HepG2 (cell line): ENCODE measurements at regions not wholly inside any gene's neighbourhood (a gene's known extent, or its start where the extent isn't known, plus 50 kb on each side); places are given as distances from the start of the nearest gene placed in this dataset.

Source experiments
- ATAC-seq: fragments of 200-7000 bp; cut with Tn5 transposase; 3 replicates; pipeline ENCODE4 v1.9.1; 2020; ENCODE audit warnings: mild to moderate bottlenecking, moderate library complexity
- BruUV-seq: library from RNA; stranded (reverse); fragments of 400-500 nt; replicated peaks from 2 replicates; lab custom pipeline; 2021; lab: Mats Ljungman, UMichigan
- CTCF ChIA-PET: fragments of 300-600 bp; formaldehyde crosslinking; extraction: SDS; loops from one replicate; lab custom pipeline; 2021; ENCODE audit warnings: low total read pairs, inconsistent platforms, low intra/inter-chr PET ratio; lab: Yijun Ruan, JAX
- POLR2A ChIA-PET: fragments of 350-600 bp; sonication (Branson Sonifier 250); formaldehyde crosslinking; loops from one replicate; lab custom pipeline; 2020; ENCODE audit warnings: antibody characterized with exemption, inconsistent platforms; lab: Yijun Ruan, JAX
- DNase-seq: peaks from one replicate; pipeline ENCODE4 v3.0.0-alpha.2; 2015; ENCODE audit warnings: low spot score
- FAIRE-seq: peaks from 3 replicates; lab custom pipeline; 2011; peaks lifted over from hg19 to GRCh38; lab: Jason Lieb, UNC
- H2AFZ ChIP-seq: one replicate; pipeline ENCODE4 v1.6.1; 2011; ENCODE audit warnings: low read length, inconsistent platforms
- H3K27ac ChIP-seq: fragments of 300-600 bp; 3 replicates; pipeline ENCODE4 v1.8.0; 2011; ENCODE audit warnings: mixed run types, mild to moderate bottlenecking, mixed read lengths, low read length, inconsistent platforms; ENCODE audit not compliant: insufficient read depth; ENCODE audit errors: extremely low read length
- H3K27me3 ChIP-seq, 2 experiments: fragments of 200-600 bp in 1 of 2; 2 replicates in 1 of 2; 3 replicates in 1 of 2; pipeline versions ENCODE4 v1.6.0 to v1.8.0; 2011; ENCODE audit warnings: low read length in 2 of 2, mild to moderate bottlenecking in 2 of 2, moderate library complexity in 2 of 2, inconsistent platforms in 1 of 2; ENCODE audit not compliant: insufficient read depth in 2 of 2, control insufficient read depth in 1 of 2
- H3K36me3 ChIP-seq, 2 experiments: fragments of 200-600 bp in 1 of 2; replicated peaks in 1 of 2; 2 replicates in 1 of 2; 3 replicates in 1 of 2; pipeline versions ENCODE4 v1.5.1 to v1.8.0; 2011; ENCODE audit warnings: low read length in 2 of 2, inconsistent platforms in 1 of 2; ENCODE audit not compliant: insufficient read depth in 2 of 2, control insufficient read depth in 1 of 2
- H3K4me1 ChIP-seq: 2 replicates; pipeline ENCODE4 v1.5.1; 2012; ENCODE audit warnings: low read length, inconsistent platforms; ENCODE audit not compliant: insufficient read depth
- H3K4me2 ChIP-seq: 2 replicates; pipeline ENCODE4 v1.6.0; 2011; ENCODE audit warnings: low read depth, low read length, inconsistent platforms
- H3K4me3 ChIP-seq, 3 experiments: fragments of 200-600 bp in 1 of 3; sonication (generic), shearing (Covaris generic) in 1 of 3; replicated peaks in 1 of 3; 2 replicates each; pipeline ENCODE4 v1.5.1; 2011 to 2016; ENCODE audit warnings: low read length in 3 of 3, inconsistent platforms in 2 of 3, low read depth in 2 of 3, mild to moderate bottlenecking in 2 of 3, control low read depth in 1 of 3, mixed read lengths in 1 of 3; ENCODE audit not compliant: insufficient read depth in 1 of 3
- H3K79me2 ChIP-seq: one replicate; pipeline ENCODE4 v1.6.1; 2011; ENCODE audit warnings: low read length, inconsistent platforms; ENCODE audit not compliant: insufficient read depth
- H3K9ac ChIP-seq: 2 replicates; pipeline ENCODE4 v1.6.0; 2011; ENCODE audit warnings: mild to moderate bottlenecking, low read depth, low read length, inconsistent platforms; ENCODE audit not compliant: insufficient read depth
- H3K9me3 ChIP-seq: 2 replicates; pipeline ENCODE4 v1.5.1; 2012; ENCODE audit warnings: mild to moderate bottlenecking, low read length
- H4K20me1 ChIP-seq: 2 replicates; pipeline ENCODE4 v1.6.0; 2011; ENCODE audit warnings: inconsistent platforms, mild to moderate bottlenecking, low read length, moderate library complexity; ENCODE audit not compliant: insufficient read depth
- FIP1L1 ChIP-seq: fragments of 200-400 bp; formaldehyde crosslinking; IDR thresholded peaks from 2 replicates; pipeline ENCODE4 v1.6.1; 2018; ENCODE audit warnings: low read depth, mild to moderate bottlenecking, low read length, moderate library complexity, borderline replicate concordance; ENCODE audit not compliant: insufficient read depth
- FOXK2 ChIP-seq: fragments of 450-650 bp; IDR thresholded peaks from 2 replicates; pipeline ENCODE4 v1.6.1; 2016
- HES4 ChIP-seq: sonication (generic); formaldehyde crosslinking; IDR thresholded peaks from 2 replicates; pipeline ENCODE4 v1.9.0; 2021; ENCODE audit warnings: mild to moderate bottlenecking, missing genetic modification reagents, borderline replicate concordance
- PITX1 ChIP-seq: sonication (generic); formaldehyde crosslinking; IDR thresholded peaks from 2 replicates; pipeline ENCODE4 v1.5.1; 2020; ENCODE audit warnings: mild to moderate bottlenecking, missing genetic modification reagents
- PLRG1 ChIP-seq: fragments of 450-650 bp; conservative IDR thresholded peaks from 2 replicates; pipeline ENCODE4 v1.6.1; 2016
- SIN3B ChIP-seq: fragments of 150-350 bp; IDR thresholded peaks from 2 replicates; pipeline ENCODE4 v1.6.1; 2014; ENCODE audit warnings: low read length
- SNRNP70 ChIP-seq: fragments of 200-400 bp; formaldehyde crosslinking; IDR thresholded peaks from 2 replicates; pipeline ENCODE4 v1.6.1; 2017; ENCODE audit warnings: mild to moderate bottlenecking, low read depth, low read length, moderate library complexity
- U2AF2 ChIP-seq: fragments of 200-400 bp; formaldehyde crosslinking; IDR thresholded peaks from 2 replicates; pipeline ENCODE4 v1.6.1; 2017; ENCODE audit warnings: low read depth, mild to moderate bottlenecking, low read length
- ZFP41 ChIP-seq: sonication (generic); formaldehyde crosslinking; IDR thresholded peaks from 2 replicates; pipeline ENCODE4 v1.4.0; 2020; ENCODE audit warnings: mild to moderate bottlenecking, missing genetic modification reagents, borderline replicate concordance
- ZIK1 ChIP-seq: sonication (generic); formaldehyde crosslinking; IDR thresholded peaks from 2 replicates; pipeline ENCODE4 v1.5.0; 2020; ENCODE audit warnings: mild to moderate bottlenecking, low read depth, missing genetic modification reagents, borderline replicate concordance
- ZMAT3 ChIP-seq: sonication (generic); formaldehyde crosslinking; conservative IDR thresholded peaks from 2 replicates; pipeline ENCODE4 v1.7.0; 2021; ENCODE audit warnings: missing genetic modification reagents
- ZNF430 ChIP-seq: sonication (generic); formaldehyde crosslinking; IDR thresholded peaks from 2 replicates; pipeline ENCODE4 v1.9.0; 2021; ENCODE audit warnings: mild to moderate bottlenecking, missing genetic modification reagents
- ZNF567 ChIP-seq: sonication (generic); formaldehyde crosslinking; IDR thresholded peaks from 2 replicates; pipeline ENCODE4 v1.8.1; 2023; ENCODE audit warnings: mild to moderate bottlenecking, missing genetic modification reagents, borderline replicate concordance
- ZNF569 ChIP-seq: sonication (generic); formaldehyde crosslinking; IDR thresholded peaks from 2 replicates; pipeline ENCODE4 v1.5.0; 2020; ENCODE audit warnings: mild to moderate bottlenecking, missing genetic modification reagents, moderate library complexity, borderline replicate concordance
- ZNF616 ChIP-seq: sonication (generic); formaldehyde crosslinking; IDR thresholded peaks from 2 replicates; pipeline ENCODE4 v1.5.0; 2020; ENCODE audit warnings: low read depth, mild to moderate bottlenecking, missing genetic modification reagents
- WGBS: methylation state at CpG from one replicate; pipeline ENCODE4 v1.1.6; 2017; ENCODE audit warnings: low lambda C conversion rate; 5-methylcytosine and 5-hydroxymethylcytosine counted together
- in situ Hi-C: cut with HindIII; loops from 2 replicates; pipeline ENCODE4 v1.10.0; 2017; ENCODE audit warnings: low pct_unique_long_range_greater_than_20kb; ENCODE audit not compliant: extremely low pct_ligation_motif_present
- intact Hi-C: fragments of 100-400 bp; cut with micrococcal nuclease; formaldehyde crosslinking; loops from one replicate; pipeline ENCODE4 v1.10.0; 2022; ENCODE audit not compliant: unreplicated experiment
- TF ChIP-seq, protein P1 (sequence below): sonication (generic); formaldehyde crosslinking; IDR thresholded peaks from 2 replicates; pipeline ENCODE4; 2020; ENCODE audit warnings: missing genetic modification reagents, mild to moderate bottlenecking, borderline replicate concordance
- TF ChIP-seq, protein P2 (sequence below): fragments of 450-650 bp; IDR thresholded peaks from 2 replicates; pipeline ENCODE4 v1.6.1; 2016

DNA sequence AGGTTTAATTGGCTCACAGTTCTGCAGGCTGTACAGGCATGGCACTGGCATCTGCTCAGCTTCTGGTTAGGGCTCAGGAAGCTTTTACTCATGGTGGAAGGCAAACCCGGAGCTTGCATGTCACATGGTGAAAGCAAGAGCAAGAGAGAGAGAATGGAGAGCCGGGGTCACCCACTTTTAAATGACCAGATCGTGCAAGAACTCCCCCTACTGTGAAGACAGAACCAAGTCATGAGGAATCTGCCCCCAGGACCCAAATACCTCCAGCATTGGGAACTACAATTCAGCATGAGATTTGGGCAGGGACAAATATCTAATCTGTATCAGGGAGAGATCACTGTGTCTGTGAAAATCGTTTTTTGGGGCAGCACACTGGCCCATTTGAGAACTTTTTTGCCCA lies 110.0 kb upstream of the MYO3A start:
- no peak overlapping the region for H3K4me3 ChIP-seq
- in situ Hi-C loops (no loop called here), intact Hi-C loops (no loop called here)
- no peak overlapping the region for H3K9ac ChIP-seq
- no peak for FAIRE-seq
- ATAC-seq: no peak
- no peak overlapping the region for H3K27ac ChIP-seq
- 0% methylated on average over 4 of the region's 4 CpGs for WGBS
- no peaks in the 10 kb centered on the region for H3K9me3 ChIP-seq
- H3K79me2 ChIP-seq: no peaks in the 10 kb centered on the region
- TF ChIP-seq ZMAT3 (CRISPR knock-in tag): no peak
- TF ChIP-seq, protein P1, sequence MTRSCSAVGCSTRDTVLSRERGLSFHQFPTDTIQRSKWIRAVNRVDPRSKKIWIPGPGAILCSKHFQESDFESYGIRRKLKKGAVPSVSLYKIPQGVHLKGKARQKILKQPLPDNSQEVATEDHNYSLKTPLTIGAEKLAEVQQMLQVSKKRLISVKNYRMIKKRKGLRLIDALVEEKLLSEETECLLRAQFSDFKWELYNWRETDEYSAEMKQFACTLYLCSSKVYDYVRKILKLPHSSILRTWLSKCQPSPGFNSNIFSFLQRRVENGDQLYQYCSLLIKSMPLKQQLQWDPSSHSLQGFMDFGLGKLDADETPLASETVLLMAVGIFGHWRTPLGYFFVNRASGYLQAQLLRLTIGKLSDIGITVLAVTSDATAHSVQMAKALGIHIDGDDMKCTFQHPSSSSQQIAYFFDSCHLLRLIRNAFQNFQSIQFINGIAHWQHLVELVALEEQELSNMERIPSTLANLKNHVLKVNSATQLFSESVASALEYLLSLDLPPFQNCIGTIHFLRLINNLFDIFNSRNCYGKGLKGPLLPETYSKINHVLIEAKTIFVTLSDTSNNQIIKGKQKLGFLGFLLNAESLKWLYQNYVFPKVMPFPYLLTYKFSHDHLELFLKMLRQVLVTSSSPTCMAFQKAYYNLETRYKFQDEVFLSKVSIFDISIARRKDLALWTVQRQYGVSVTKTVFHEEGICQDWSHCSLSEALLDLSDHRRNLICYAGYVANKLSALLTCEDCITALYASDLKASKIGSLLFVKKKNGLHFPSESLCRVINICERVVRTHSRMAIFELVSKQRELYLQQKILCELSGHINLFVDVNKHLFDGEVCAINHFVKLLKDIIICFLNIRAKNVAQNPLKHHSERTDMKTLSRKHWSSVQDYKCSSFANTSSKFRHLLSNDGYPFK (CRISPR knock-in tag): no peak
- no peak for TF ChIP-seq U2AF2
- no peak for TF ChIP-seq ZNF616 (CRISPR knock-in tag)
- no peak for TF ChIP-seq SNRNP70
- peaks cover 0 to 1% of the 10 kb centered on the region in 2 experiments; a peak in 1 of 5 replicates for H3K27me3 ChIP-seq
- POLR2A ChIA-PET: no interaction called here
- no peaks in the 10 kb centered on the region for H3K36me3 ChIP-seq
- H2AFZ ChIP-seq: no peak overlapping the region
- H4K20me1 ChIP-seq: no peaks in the 10 kb centered on the region
- no TSS peak for BruUV-seq
- H3K4me2 ChIP-seq: no peak overlapping the region
- CTCF ChIA-PET: no interaction called here
- no peak for DNase-seq
- H3K4me1 ChIP-seq: no peaks in the 10 kb centered on the region

DNA sequence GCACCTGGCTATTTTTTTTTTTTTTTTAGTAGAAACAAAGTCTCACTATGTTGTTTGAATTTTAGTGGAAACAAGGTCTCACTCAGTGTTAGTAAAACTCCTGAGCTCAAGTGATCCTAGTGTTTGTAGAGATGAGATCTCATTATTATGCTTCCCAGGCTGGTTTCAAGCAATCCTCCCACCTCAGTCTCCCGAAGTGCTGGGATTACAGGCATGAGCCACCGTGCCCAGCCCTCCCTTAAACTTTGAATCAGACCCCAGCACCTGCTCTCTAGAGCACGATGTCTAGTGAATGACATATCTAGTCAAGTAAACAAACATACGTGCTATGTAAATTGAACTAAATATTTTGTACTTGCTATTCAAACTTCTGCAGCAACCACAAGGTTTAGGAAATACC lies 105.6 kb upstream of the MYO3A start:
- no peak overlapping the region for H2AFZ ChIP-seq
- no TSS peak for BruUV-seq
- in situ Hi-C loops: no loop called here
- no peaks in the 10 kb centered on the region for H3K9me3 ChIP-seq
- DNase-seq: no peak
- no peak overlapping the region for H3K4me2 ChIP-seq
- no peak for FAIRE-seq
- H3K9ac ChIP-seq: no peak overlapping the region
- no peaks in the 10 kb centered on the region for H3K79me2 ChIP-seq
- no peaks in the 10 kb centered on the region for H3K36me3 ChIP-seq
- intact Hi-C loops: no loop called here
- H3K27ac ChIP-seq: no peak overlapping the region
- CTCF ChIA-PET: no interaction called here
- 0% methylated on average over 4 of the region's 4 CpGs for WGBS
- no peak overlapping the region for H3K4me3 ChIP-seq
- no peaks in the 10 kb centered on the region for H3K27me3 ChIP-seq
- POLR2A ChIA-PET: no interaction called here
- no peak for ATAC-seq
- H3K4me1 ChIP-seq: no peaks in the 10 kb centered on the region
- no peaks in the 10 kb centered on the region for H4K20me1 ChIP-seq
- TF ChIP-seq ZNF569 (no peak), PITX1 (CRISPR knock-in tag) (no peak), ZIK1 (CRISPR knock-in tag) (no peak), SIN3B (no peak), ZFP41 (CRISPR knock-in tag) (no peak), FIP1L1 (no peak), FOXK2 (no peak), ZNF567 (CRISPR knock-in tag) (no peak), ZNF430 (CRISPR knock-in tag) (no peak), PLRG1 (no peak), HES4 (CRISPR knock-in tag) (no peak)
- TF ChIP-seq, protein P2, sequence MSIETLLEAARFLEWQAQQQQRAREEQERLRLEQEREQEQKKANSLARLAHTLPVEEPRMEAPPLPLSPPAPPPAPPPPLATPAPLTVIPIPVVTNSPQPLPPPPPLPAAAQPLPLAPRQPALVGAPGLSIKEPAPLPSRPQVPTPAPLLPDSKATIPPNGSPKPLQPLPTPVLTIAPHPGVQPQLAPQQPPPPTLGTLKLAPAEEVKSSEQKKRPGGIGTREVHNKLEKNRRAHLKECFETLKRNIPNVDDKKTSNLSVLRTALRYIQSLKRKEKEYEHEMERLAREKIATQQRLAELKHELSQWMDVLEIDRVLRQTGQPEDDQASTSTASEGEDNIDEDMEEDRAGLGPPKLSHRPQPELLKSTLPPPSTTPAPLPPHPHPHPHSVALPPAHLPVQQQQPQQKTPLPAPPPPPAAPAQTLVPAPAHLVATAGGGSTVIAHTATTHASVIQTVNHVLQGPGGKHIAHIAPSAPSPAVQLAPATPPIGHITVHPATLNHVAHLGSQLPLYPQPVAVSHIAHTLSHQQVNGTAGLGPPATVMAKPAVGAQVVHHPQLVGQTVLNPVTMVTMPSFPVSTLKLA: no peak
